Aorta (tissue), 5 donors: ENCODE measurements at regions not wholly inside any gene's neighbourhood (a gene's known extent, or its start where the extent isn't known, plus 50 kb on each side); places are given as distances from the start of the nearest gene placed in this dataset.
"Not testable (repeated sequence)": the region's sequence is repeated elsewhere in the genome, so short reads cannot be mapped to it uniquely, and the experiment has no call there.

ENCODE experiments used
- ATAC-seq: fragments of 200-7000 bp; cut with Tn5 transposase; one replicate; pipeline ENCODE4 v1.9.1; 2022; ENCODE audit warnings: moderate library complexity; ENCODE audit not compliant: low FRiP score
- DNase-seq, 2 donors: peaks; one replicate each; pipeline ENCODE4 v3.0.0-alpha.2; 2020
- H3K27ac ChIP-seq, 2 donors: one replicate each; pipeline ENCODE4 v1.5.1; 2013; ENCODE audit warnings: low read length in 2 of 2, mild to moderate bottlenecking in 2 of 2, moderate library complexity in 2 of 2, control low read depth in 1 of 2, inconsistent platforms in 1 of 2, low read depth in 1 of 2
- H3K27me3 ChIP-seq, 2 donors: one replicate each; pipeline ENCODE4 v1.6.1; 2013; ENCODE audit warnings: control low read depth in 1 of 2, low read length in 1 of 2, mild to moderate bottlenecking in 1 of 2, moderate library complexity in 1 of 2; ENCODE audit not compliant: insufficient read depth in 2 of 2, control insufficient read depth in 1 of 2
- H3K36me3 ChIP-seq, 2 donors: one replicate each; pipeline ENCODE4 v1.6.1; 2013; ENCODE audit warnings: control low read depth in 1 of 2, low read length in 1 of 2, mild to moderate bottlenecking in 1 of 2; ENCODE audit not compliant: insufficient read depth in 2 of 2, control insufficient read depth in 1 of 2
- H3K4me1 ChIP-seq, 2 donors: one replicate each; pipeline ENCODE4 v1.6.1; 2013; ENCODE audit warnings: low read length in 2 of 2, control low read depth in 1 of 2, mild to moderate bottlenecking in 1 of 2, moderate library complexity in 1 of 2; ENCODE audit not compliant: insufficient read depth in 2 of 2, control insufficient read depth in 1 of 2
- H3K4me3 ChIP-seq, 2 donors: one replicate each; pipeline ENCODE4 v1.5.1; 2013; ENCODE audit warnings: low read length in 2 of 2, control low read depth in 1 of 2, mild to moderate bottlenecking in 1 of 2
- H3K9me3 ChIP-seq: one replicate; pipeline ENCODE4 v1.6.1; 2013; ENCODE audit warnings: mild to moderate bottlenecking, low read length; ENCODE audit not compliant: control insufficient read depth
- WGBS, 2 donors: extraction: QIAGEN DNeasy Blood & Tissue Kit; methylation state at CpG; one replicate each; pipeline ENCODE4 v1.1.7; 2013; 5-methylcytosine and 5-hydroxymethylcytosine counted together
- intact Hi-C, 2 donors: fragments of 100-400 bp; cut with DNase I; formaldehyde crosslinking; loops; one replicate each; pipeline versions ENCODE4 v1.14.2 to v1.15.0; 2022
- donor health status: healthy with polysubstance abuse.
- donor health status: Bipolar disorder and iron deficiency.
- donor health status: DM: no; HTN: no; CAD: no.
- donor health status: DM: no; HTN: no; CAD: no.
- donor health status: DM: yes; HTN: yes; CAD: no.

GRCh38 chr13:76609643-76610042 lies 276.6 kb downstream of the KCTD12 start:
- 69 to 79% methylated on average over 2 of the region's 2 CpGs for WGBS, 2 donors
- ATAC-seq, result no peak
- Histone ChIP-seq H3K4me3 (no peak overlapping the region), H3K27me3 (no peaks in the 10 kb centered on the region), H3K27ac (no peak overlapping the region), H3K36me3 (no peaks in the 10 kb centered on the region), H3K4me1 (no peaks in the 10 kb centered on the region), H3K9me3 (no peaks in the 10 kb centered on the region)
- DNase-seq, result no peak
- intact Hi-C loops, result no loop called here

GRCh38 chr13:76607866-76608265 lies 278.3 kb downstream of the KCTD12 start:
- Histone ChIP-seq H3K27me3 (no peaks in the 10 kb centered on the region), H3K4me3 (no peak overlapping the region), H3K9me3 (no peaks in the 10 kb centered on the region), H3K27ac (no peak overlapping the region), H3K4me1 (no peaks in the 10 kb centered on the region), H3K36me3 (no peaks in the 10 kb centered on the region)
- DNase-seq (no peak), ATAC-seq (no peak)
- WGBS, 2 donors, result 34 to 36% methylated on average over 1 of the region's 1 CpG
- intact Hi-C loops, result no loop called here

GRCh38 chr13:76600081-76600480 lies 286.1 kb downstream of the KCTD12 start:
- Histone ChIP-seq H3K27ac (no peak overlapping the region), H3K36me3 (no peaks in the 10 kb centered on the region), H3K27me3 (no peaks in the 10 kb centered on the region), H3K4me3 (no peak overlapping the region), H3K9me3 (no peaks in the 10 kb centered on the region), H3K4me1 (no peaks in the 10 kb centered on the region)
- ATAC-seq (no peak), DNase-seq (no peak)
- intact Hi-C loops, result no loop called here

- intact Hi-C loops, result no loop called here
- H3K27me3 ChIP-seq, result no peaks in the 10 kb centered on the region
- ATAC-seq, result no peak
Measured at GRCh38 chr13:76597868-76598267, 288.3 kb downstream of the KCTD12 start.

GRCh38 chr13:76596216-76596615 lies 290.0 kb downstream of the KCTD12 start:
- no peaks in the 10 kb centered on the region for H3K36me3 ChIP-seq
- WGBS, 2 donors, result 78 to 88% methylated on average over 1 of the region's 1 CpG
- no peaks in the 10 kb centered on the region for H3K9me3 ChIP-seq
- H3K27ac ChIP-seq, result no peak overlapping the region
- H3K4me1 ChIP-seq, result no peaks in the 10 kb centered on the region
- no peak for DNase-seq
- no peak overlapping the region for H3K4me3 ChIP-seq
- intact Hi-C loops, result no loop called here
- H3K27me3 ChIP-seq, result no peaks in the 10 kb centered on the region
- no peak for ATAC-seq

More at GRCh38 chr13:76597868-76598267, 288.3 kb downstream of the KCTD12 start:
- DNase-seq, result no peak
- Histone ChIP-seq H3K4me1 (no peaks in the 10 kb centered on the region), H3K36me3 (no peaks in the 10 kb centered on the region), H3K27ac (no peak overlapping the region), H3K4me3 (no peak overlapping the region), H3K9me3 (no peaks in the 10 kb centered on the region)
- 73 to 80% methylated on average over 1 of the region's 1 CpG for whole genome bisulfite sequencing, 2 donors

GRCh38 chr13:76594435-76594834 lies 291.8 kb downstream of the KCTD12 start:
- Histone ChIP-seq H3K4me1 (no peaks in the 10 kb centered on the region), H3K36me3 (no peaks in the 10 kb centered on the region), H3K27ac (no peak overlapping the region), H3K9me3 (no peaks in the 10 kb centered on the region), H3K4me3 (no peak overlapping the region), H3K27me3 (no peaks in the 10 kb centered on the region)
- intact Hi-C loops, result no loop called here
- WGBS, 2 donors, result 93 to 96% methylated on average over 1 of the region's 1 CpG
- no peak for ATAC-seq
- no peak for DNase-seq

GRCh38 chr13:76586842-76587241 lies 299.4 kb downstream of the KCTD12 start:
- Histone ChIP-seq H3K9me3 (no peaks in the 10 kb centered on the region), H3K27me3 (no peaks in the 10 kb centered on the region), H3K36me3 (no peaks in the 10 kb centered on the region), H3K27ac (no peak overlapping the region), H3K4me1 (no peaks in the 10 kb centered on the region), H3K4me3 (no peak overlapping the region)
- intact Hi-C loops, result no loop called here
- DNase-seq (no peak), ATAC-seq (no peak)
- WGBS, 2 donors, result 93 to 94% methylated on average over 4 of the region's 4 CpGs

- Histone ChIP-seq H3K27ac (no peak overlapping the region), H3K27me3 (no peaks in the 10 kb centered on the region), H3K36me3 (no peaks in the 10 kb centered on the region), H3K4me1 (no peaks in the 10 kb centered on the region), H3K9me3 (no peaks in the 10 kb centered on the region), H3K4me3 (no peak overlapping the region)
- 90 to 93% methylated on average over 4 of the region's 4 CpGs for WGBS, 2 donors
- ATAC-seq (no peak), DNase-seq (no peak)
- intact Hi-C loops, result no loop called here
Measured at GRCh38 chr13:76579701-76580100, 306.5 kb downstream of the KCTD12 start.

- H3K27me3 ChIP-seq, H3K9me3 ChIP-seq, DNase-seq, H3K4me3 ChIP-seq, H3K27ac ChIP-seq, H3K36me3 ChIP-seq, ATAC-seq, H3K4me1 ChIP-seq, intact Hi-C loops: not testable (repeated sequence)
- 89 to 94% methylated on average over 5 of the region's 5 CpGs for WGBS, 2 donors
Measured at GRCh38 chr13:76575634-76576033, 310.6 kb downstream of the KCTD12 start.
